ENCODE measurements at regions not wholly inside any gene's neighbourhood (a gene's known extent, or its start where the extent isn't known, plus 50 kb on each side); places are given as distances from the start of the nearest gene placed in this dataset.

GRCh38 chr6:28673787-28674671 is 148.3 kb downstream of the GPX5 start:
- TF ChIP-seq CTCF (conservative IDR thresholded peaks at IDR 0.05): no peak
- no peak for TF ChIP-seq EZH2 (IDR thresholded peaks at IDR 0.05; ENCODE audit: low read depth)

Measured in PC-9 (cell line).